ENCODE measurements at regions not wholly inside any gene's neighbourhood (a gene's known extent, or its start where the extent isn't known, plus 50 kb on each side); places are given as distances from the start of the nearest gene placed in this dataset.

- no peak for DNase-seq
- in situ Hi-C loops (cut with MboI; ENCODE audit: low pct_unique_long_range_greater_than_20kb, low sequenced_read_pairs) = no loop called here
These were observed 186.1 kb downstream of the SHANK2 start for GRCh38 chr11:71066311-71066710.

- no peak for DNase-seq
- in situ Hi-C loops (cut with MboI; ENCODE audit: low pct_unique_long_range_greater_than_20kb, low sequenced_read_pairs) = no loop called here
These were observed 186.5 kb downstream of the SHANK2 start for GRCh38 chr11:71065841-71066240.

DNA sequence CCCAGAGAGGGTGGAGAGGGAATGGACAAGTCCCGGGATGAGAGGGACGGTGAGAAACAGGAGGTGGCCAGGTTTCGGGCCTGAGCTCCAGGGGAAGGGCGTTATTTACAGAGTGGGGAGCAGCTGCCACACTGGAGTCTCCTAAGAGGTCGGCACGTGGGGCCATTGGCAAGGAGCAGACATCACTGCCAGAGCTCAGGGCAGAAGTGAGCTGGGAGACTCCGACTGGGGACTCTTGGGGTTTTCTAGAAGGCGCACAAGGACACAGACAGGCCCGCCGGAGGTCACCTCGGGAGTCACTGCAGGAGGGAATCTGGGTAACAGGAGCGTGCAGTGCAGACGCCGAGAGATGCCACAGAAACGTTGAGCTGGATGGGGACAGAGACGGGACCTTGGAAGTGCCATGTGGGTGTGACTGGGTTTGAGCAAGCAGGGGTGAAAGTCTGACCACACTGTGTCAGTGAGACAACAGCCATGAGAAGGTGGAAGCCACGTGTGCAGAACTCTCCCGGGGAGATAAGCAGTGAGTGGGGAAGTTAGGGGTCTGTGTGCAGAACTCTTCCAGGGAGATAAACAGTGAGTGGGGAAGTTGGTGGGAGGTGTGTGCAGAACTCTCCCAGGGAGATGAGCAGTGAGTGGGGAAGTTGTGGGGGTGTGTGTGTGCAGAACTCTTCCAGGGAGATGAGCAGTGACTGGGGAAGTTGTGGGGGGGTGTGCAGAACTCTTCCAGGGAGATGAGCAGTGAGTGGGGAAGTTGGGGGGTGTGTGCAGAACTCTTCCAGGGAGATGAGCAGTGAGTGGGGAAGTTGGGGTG, 187.5 kb downstream of the SHANK2 start:
- in situ Hi-C loops (cut with MboI; ENCODE audit: low pct_unique_long_range_greater_than_20kb, low sequenced_read_pairs) = no loop called here
- no peak for DNase-seq

DNA sequence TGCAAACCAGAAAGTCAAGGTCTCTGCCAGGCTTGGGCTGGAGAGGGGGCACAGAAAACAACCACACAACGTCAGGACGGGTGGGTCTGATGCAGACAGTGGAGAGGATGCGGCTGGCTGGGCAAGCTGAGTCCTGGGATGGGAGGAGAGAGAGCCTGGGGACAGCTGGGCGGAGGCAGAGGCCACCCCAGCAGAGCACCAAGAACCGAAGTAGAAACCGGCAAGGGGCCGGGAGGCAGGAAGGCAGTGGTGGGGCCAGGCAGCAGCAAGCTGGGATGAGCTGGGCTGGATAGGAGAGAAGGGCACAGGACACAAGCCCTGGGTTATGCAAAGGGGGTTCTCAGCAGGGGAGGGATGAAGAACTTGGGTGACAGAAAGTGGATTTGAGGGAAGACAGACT, 188.2 kb downstream of the SHANK2 start:
- DNase-seq = no peak
- in situ Hi-C loops (cut with MboI; ENCODE audit: low pct_unique_long_range_greater_than_20kb, low sequenced_read_pairs) = no loop called here

- in situ Hi-C loops (cut with MboI; ENCODE audit: low pct_unique_long_range_greater_than_20kb, low sequenced_read_pairs) = no loop called here
- no peak for DNase-seq
These were observed 189.2 kb downstream of the SHANK2 start for GRCh38 chr11:71063129-71063528.

DNA sequence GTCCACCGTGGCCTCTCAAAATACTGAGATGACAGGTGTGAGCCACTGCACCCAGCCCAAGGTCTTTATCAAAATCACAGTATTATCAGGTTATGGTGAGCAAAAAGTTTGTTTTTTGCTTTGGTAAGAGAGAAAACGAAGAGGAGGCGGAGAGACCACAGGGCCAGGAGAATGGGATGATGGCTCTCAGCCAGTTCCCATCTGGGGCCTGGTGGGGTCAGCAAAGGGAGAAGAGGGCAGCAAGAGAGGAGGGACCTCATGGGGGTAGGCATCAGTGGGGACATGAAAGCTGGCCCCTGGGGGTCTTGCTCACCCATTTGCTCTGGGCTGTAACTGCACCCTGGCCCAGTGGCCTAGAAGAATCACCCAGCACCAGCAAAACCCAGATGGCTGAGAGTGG, 190.2 kb downstream of the SHANK2 start:
- no peak for DNase-seq

GRCh38 chr11:71060391-71060791, 192.0 kb downstream of the SHANK2 start:
- in situ Hi-C loops (cut with MboI; ENCODE audit: low pct_unique_long_range_greater_than_20kb, low sequenced_read_pairs) = no loop called here
- no peak for DNase-seq

More for the DNA sequence above, 190.2 kb downstream of the SHANK2 start:
- in situ Hi-C loops (cut with MboI; ENCODE audit: low pct_unique_long_range_greater_than_20kb, low sequenced_read_pairs) = no loop called here

GRCh38 chr11:71059662-71060061, 192.7 kb downstream of the SHANK2 start:
- in situ Hi-C loops (cut with MboI; ENCODE audit: low pct_unique_long_range_greater_than_20kb, low sequenced_read_pairs) = no loop called here
- no peak for DNase-seq

DNA sequence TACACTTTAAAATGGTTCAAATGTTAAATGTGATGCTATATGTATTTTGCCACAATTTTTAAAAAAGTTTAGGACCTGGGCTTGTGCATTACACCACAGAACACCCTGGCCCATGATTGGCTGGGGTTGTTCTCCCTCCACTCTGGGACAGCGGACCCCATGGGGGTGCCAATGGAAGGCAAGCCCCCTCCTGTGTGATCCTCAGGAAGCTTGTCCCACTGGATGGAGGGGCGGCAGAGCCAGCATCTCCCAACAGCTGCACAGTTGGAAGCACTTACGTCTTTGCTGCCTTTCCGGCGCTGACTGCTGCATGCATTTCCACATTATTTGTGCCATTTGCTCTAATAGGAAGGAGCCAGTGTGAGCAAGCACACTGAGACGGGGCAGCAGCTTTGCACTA, 196.5 kb downstream of the SHANK2 start:
- no peak for DNase-seq
- in situ Hi-C loops (cut with MboI; ENCODE audit: low pct_unique_long_range_greater_than_20kb, low sequenced_read_pairs) = no loop called here

Measured in KBM-7 (cell line).